Hepatic stellate cell (primary cell): ENCODE measurements at regions not wholly inside any gene's neighbourhood (a gene's known extent, or its start where the extent isn't known, plus 50 kb on each side); places are given as distances from the start of the nearest gene placed in this dataset.
"Not testable (repeated sequence)": the region's sequence is repeated elsewhere in the genome, so short reads cannot be mapped to it uniquely, and the experiment has no call there.

ENCODE experiments used
- DNase-seq: peaks from one replicate; pipeline ENCODE4 v3.0.0; 2011; ENCODE audit warnings: low spot score

GRCh38 chr17:55909776-55910175 is 158.9 kb downstream of the PCTP start:
- DNase-seq, result no peak

- no peak for DNase-seq
These were observed 160.3 kb downstream of the PCTP start for GRCh38 chr17:55911186-55911585.

GRCh38 chr17:55925440-55925839 is 174.6 kb downstream of the PCTP start:
- no peak for DNase-seq

- DNase-seq, result no peak
These were observed 175.6 kb downstream of the PCTP start for GRCh38 chr17:55926276-55926990.

GRCh38 chr17:55930291-55930809 is 179.5 kb downstream of the PCTP start:
- no peak for DNase-seq

- DNase-seq, result no peak
These were observed 180.6 kb downstream of the PCTP start for GRCh38 chr17:55931446-55931845.

GRCh38 chr17:55932973-55933372 is 182.1 kb downstream of the PCTP start:
- no peak for DNase-seq

GRCh38 chr17:55939181-55939810 is 188.4 kb downstream of the PCTP start:
- DNase-seq, result not testable (repeated sequence)

GRCh38 chr17:55959756-55960155 is 193.5 kb upstream of the ANKFN1 start:
- no peak for DNase-seq

- no peak for DNase-seq
These were observed 191.9 kb upstream of the ANKFN1 start for GRCh38 chr17:55961386-55961785.

GRCh38 chr17:55962951-55963401 is 190.3 kb upstream of the ANKFN1 start:
- DNase-seq, result no peak

- DNase-seq, result no peak
These were observed 189.1 kb upstream of the ANKFN1 start for GRCh38 chr17:55964191-55964590.

- DNase-seq, result no peak
These were observed 188.2 kb upstream of the ANKFN1 start for GRCh38 chr17:55965051-55965450.

GRCh38 chr17:55969562-55970324 is 183.5 kb upstream of the ANKFN1 start:
- no peak for DNase-seq

- no peak for DNase-seq
These were observed 174.7 kb upstream of the ANKFN1 start for GRCh38 chr17:55978578-55978977.

- DNase-seq, result no peak
These were observed 170.2 kb upstream of the ANKFN1 start for GRCh38 chr17:55983096-55983495.

- no peak for DNase-seq
These were observed 166.5 kb upstream of the ANKFN1 start for GRCh38 chr17:55986817-55987216.

- DNase-seq, result no peak
These were observed 164.4 kb upstream of the ANKFN1 start for GRCh38 chr17:55988861-55989260.

GRCh38 chr17:55990332-55991006 is 162.8 kb upstream of the ANKFN1 start:
- DNase-seq, result no peak

- DNase-seq, result no peak
These were observed 156.4 kb upstream of the ANKFN1 start for GRCh38 chr17:55996826-55997225.

GRCh38 chr17:56000411-56000810 is 152.9 kb upstream of the ANKFN1 start:
- DNase-seq, result no peak

- not testable (repeated sequence) for DNase-seq
These were observed 150.6 kb upstream of the ANKFN1 start for GRCh38 chr17:56002656-56003055.
